ENCODE measurements at regions not wholly inside any gene's neighbourhood (a gene's known extent, or its start where the extent isn't known, plus 50 kb on each side); places are given as distances from the start of the nearest gene placed in this dataset.

DNA sequence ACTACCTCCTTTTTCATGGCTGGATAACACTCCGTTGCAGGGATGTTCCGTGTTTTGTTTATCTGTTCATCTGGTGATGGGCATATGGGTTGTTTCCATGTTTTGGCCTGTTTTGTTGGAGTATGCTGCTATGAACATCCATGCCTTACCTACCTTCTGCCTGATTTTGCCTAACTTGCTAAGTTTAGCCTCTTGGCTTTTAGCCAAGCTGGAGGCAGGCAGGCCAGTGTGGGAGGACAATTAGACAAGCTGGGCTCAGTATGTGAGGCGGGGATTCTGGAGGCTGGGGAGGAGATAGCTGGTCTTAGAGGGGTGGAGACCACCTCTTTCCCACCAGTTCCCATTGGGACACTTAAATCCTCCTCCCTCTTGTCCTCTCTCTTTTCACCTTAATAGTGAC lies 98.4 kb upstream of the WNT4 start:
- TF ChIP-seq, protein P1, sequence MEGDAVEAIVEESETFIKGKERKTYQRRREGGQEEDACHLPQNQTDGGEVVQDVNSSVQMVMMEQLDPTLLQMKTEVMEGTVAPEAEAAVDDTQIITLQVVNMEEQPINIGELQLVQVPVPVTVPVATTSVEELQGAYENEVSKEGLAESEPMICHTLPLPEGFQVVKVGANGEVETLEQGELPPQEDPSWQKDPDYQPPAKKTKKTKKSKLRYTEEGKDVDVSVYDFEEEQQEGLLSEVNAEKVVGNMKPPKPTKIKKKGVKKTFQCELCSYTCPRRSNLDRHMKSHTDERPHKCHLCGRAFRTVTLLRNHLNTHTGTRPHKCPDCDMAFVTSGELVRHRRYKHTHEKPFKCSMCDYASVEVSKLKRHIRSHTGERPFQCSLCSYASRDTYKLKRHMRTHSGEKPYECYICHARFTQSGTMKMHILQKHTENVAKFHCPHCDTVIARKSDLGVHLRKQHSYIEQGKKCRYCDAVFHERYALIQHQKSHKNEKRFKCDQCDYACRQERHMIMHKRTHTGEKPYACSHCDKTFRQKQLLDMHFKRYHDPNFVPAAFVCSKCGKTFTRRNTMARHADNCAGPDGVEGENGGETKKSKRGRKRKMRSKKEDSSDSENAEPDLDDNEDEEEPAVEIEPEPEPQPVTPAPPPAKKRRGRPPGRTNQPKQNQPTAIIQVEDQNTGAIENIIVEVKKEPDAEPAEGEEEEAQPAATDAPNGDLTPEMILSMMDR (IDR thresholded peaks at IDR 0.05; ENCODE audit: low read depth, low read length, missing control alignments): no peak
- H3K4me3 ChIP-seq (replicated peaks; ENCODE audit: low read depth, low read length): no peak overlapping the region
- no peak for DNase-seq (ENCODE audit: extremely low read depth, low read depth)

DNA sequence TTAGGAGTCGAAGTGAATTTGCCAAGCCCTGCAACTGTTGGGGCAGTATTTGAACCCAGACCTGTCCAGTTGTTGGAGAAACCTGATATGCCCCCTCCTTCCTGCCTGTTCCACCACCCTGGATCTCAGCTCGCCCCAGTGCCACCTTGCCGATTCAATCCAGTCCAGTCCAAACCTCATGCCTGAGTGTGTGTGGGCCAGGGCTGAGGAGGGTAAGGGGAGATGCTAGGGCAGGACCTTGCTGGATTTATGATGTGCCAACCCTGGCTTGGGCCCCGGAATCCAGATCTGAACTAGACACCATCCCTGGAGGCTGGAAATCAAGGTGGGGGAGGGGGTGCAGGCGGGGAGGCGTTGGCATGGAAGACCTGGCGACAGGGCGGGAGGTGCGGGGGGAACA lies 98.9 kb upstream of the WNT4 start:
- TF ChIP-seq, protein P1 (IDR thresholded peaks at IDR 0.05; ENCODE audit: low read depth, low read length, missing control alignments): no peak
- H3K4me3 ChIP-seq (replicated peaks; ENCODE audit: low read depth, low read length): no peak overlapping the region
- DNase-seq (ENCODE audit: extremely low read depth, low read depth): no peak

DNA sequence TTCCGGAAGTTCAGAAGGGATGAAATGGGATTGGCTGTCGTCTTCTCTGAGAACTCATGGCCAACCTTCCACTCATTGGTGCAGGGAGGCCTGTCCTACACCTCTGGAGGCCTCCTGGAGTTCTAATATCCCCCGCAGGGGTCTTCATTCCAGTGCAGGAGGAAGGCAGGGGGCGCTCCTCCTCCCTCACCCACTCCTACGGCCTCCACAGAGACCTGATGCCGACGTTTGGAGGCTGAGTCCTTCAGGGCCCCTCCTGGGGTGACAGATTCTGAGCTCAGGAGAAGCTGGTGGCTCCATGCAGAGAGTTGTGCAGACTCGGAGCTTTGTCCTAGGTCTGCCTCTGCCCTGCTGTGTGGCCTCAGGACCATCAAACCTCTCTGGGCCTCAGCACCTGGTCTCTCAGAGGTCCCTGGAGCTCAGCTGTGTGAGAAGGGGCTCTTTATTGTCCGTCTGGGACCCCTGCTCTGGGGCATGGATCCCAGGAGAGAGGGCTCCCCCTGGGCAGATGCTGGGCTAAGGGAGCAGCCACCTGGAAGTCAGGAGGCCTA lies 102.3 kb upstream of the WNT4 start:
- DNase-seq (ENCODE audit: extremely low read depth, low read depth): no peak
- H3K4me3 ChIP-seq (replicated peaks; ENCODE audit: low read depth, low read length): no peak overlapping the region
- TF ChIP-seq, protein P1 (IDR thresholded peaks at IDR 0.05; ENCODE audit: low read depth, low read length, missing control alignments): no peak

DNA sequence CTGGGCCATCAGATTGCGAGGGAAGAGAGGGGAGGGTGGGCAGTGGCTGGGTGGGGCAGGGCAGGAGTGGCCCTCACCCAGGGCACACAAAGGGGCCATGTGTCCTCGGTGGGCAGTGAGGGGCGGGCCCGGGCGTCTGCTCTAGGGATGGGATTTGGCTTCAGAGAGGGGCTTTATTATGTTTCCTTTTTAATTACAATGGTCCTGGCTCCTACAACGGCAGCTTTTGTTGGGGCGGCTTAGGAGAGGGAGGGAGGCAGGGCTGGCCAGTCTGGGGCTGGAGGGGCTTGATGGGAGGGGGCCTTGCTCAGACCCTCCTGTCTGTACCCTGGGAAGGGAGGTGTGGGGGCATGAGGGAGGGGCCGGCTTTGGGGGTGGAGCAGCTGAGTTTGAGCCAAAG lies 102.8 kb upstream of the WNT4 start:
- TF ChIP-seq, protein P1 (IDR thresholded peaks at IDR 0.05; ENCODE audit: low read depth, low read length, missing control alignments): no peak
- no peak for DNase-seq (ENCODE audit: extremely low read depth, low read depth)
- no peak overlapping the region for H3K4me3 ChIP-seq (replicated peaks; ENCODE audit: low read depth, low read length)

DNA sequence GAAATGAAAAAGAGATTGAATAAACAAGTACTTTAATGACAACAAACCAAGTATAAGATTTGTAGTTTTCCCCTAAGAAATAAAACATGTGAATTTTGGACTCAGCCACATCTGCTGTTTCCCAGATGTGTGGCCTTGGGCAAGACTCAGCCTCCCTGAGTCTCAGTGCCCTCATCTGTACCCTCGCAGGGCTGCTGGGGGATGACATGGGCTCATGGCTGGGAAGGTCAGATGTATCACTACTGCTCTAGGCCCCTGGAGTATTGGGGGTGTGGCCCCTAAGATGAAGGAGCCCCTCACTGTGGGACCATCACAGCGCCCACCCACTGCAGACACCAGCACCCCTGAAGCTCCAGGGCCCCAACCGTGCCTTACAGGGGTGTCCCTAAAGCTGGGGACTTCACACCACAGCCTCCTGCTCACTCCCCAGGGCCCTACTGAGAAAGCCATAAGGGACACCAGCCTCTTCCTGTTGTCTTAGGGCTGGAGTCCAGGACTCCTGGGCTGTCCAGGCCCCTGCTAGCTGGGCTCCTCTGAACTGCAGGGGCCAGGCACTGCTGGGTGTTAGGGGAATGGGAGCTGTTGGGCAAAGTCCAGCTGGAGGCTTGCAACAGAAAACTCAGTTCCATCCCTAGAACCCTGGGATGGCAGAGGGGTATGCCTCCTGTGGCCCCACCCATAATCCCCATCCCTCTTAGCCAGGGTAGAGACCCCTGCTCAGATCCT lies 104.0 kb upstream of the WNT4 start:
- DNase-seq (ENCODE audit: extremely low read depth, low read depth): no peak
- TF ChIP-seq, protein P1 (IDR thresholded peaks at IDR 0.05; ENCODE audit: low read depth, low read length, missing control alignments): no peak
- H3K4me3 ChIP-seq (replicated peaks; ENCODE audit: low read depth, low read length): no peak overlapping the region

DNA sequence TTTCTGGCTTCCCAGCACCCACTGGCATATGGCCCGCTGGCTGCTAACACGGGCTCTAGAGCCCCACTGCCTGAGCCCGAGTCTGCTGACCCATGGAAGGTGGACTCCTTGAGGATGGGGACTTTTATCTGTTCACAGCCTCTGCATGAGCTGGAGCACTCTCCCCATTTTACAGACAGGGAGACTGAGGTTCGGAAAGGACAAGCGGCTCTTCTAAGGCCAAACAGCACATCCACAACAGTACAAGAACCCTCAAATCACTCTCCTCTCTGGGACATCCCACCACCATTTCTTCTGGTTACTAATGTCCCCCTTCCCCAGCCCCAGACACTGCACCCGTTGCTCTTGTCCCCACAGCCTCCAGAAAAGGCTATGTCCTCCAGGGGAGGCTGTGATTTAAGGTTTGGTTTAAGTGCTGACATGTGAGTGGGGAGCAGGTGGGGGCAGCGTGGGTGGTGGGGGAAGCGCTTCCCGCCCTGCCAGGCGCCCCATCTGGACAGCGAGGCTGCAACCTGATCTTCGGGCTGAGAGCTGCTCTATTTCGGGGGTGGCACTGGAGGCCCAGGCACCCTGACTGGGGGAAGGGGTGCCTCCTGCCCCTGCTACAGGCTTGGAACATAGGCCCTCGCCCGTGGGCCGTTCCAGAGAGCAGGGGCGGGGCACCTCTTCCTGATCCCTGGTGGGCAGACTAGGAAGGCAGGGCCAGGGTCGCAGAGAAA lies 104.8 kb upstream of the WNT4 start:
- TF ChIP-seq, protein P1 (IDR thresholded peaks at IDR 0.05; ENCODE audit: low read depth, low read length, missing control alignments): no peak
- H3K4me3 ChIP-seq (replicated peaks; ENCODE audit: low read depth, low read length): no peak overlapping the region
- DNase-seq (ENCODE audit: extremely low read depth, low read depth): no peak

Data from HFF-Myc (cell line).